ENCODE measurements at regions not wholly inside any gene's neighbourhood (a gene's known extent, or its start where the extent isn't known, plus 50 kb on each side); places are given as distances from the start of the nearest gene placed in this dataset.
"Not testable (repeated sequence)": the region's sequence is repeated elsewhere in the genome, so short reads cannot be mapped to it uniquely, and the experiment has no call there.

DNA sequence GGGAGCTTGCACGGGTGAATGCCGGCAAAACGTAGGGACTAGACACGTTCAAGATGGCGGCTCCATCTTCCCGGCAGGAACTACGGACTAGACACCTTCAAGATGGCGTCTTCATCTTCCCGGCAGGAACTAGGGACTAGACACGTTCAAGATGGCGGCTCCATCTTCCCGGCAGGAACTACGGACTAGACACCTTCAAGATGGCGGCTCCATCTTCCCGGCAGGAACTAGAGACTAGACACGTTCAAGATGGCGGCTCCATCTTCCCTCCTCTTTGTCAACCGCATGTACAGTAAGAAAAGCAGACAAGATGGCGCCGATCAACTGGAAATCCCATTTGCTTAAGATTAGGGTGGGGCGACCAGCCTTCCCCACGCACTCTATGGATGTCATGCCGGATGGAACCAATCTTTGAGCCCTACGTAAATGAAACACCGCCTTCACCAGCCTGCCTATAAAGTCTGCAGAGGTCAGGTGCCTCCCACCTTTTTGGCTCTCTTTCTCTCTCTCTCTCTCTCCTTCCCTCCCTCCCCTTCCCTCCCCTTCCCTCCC is 222.4 kb downstream of the CRLF2 start:
- H3K27me3 ChIP-seq (ENCODE audit: insufficient read depth) = no peaks in the 10 kb centered on the region
- no peak for ATAC-seq
- H4K20me1 ChIP-seq (replicated peaks; ENCODE audit: insufficient read depth) = no peaks in the 10 kb centered on the region
- Mint-ChIP-seq H3K27ac (no peak overlapping the region), H3K4me3 (no peak overlapping the region), H3K36me3 (ENCODE audit: low read depth) (peaks cover 37% of the 10 kb centered on the region), H3K4me1 (no peaks in the 10 kb centered on the region), H3K9me3 (peaks cover 85% of the 10 kb centered on the region), H3K27me3 (ENCODE audit: insufficient read depth, low read depth, poor library complexity) (peaks cover 13% of the 10 kb centered on the region)
- no peaks in the 10 kb centered on the region for H3K4me1 ChIP-seq (ENCODE audit: insufficient read depth)
- no peaks in the 10 kb centered on the region for H3F3A ChIP-seq (replicated peaks; ENCODE audit: low read depth)
- TF ChIP-seq, protein P1, sequence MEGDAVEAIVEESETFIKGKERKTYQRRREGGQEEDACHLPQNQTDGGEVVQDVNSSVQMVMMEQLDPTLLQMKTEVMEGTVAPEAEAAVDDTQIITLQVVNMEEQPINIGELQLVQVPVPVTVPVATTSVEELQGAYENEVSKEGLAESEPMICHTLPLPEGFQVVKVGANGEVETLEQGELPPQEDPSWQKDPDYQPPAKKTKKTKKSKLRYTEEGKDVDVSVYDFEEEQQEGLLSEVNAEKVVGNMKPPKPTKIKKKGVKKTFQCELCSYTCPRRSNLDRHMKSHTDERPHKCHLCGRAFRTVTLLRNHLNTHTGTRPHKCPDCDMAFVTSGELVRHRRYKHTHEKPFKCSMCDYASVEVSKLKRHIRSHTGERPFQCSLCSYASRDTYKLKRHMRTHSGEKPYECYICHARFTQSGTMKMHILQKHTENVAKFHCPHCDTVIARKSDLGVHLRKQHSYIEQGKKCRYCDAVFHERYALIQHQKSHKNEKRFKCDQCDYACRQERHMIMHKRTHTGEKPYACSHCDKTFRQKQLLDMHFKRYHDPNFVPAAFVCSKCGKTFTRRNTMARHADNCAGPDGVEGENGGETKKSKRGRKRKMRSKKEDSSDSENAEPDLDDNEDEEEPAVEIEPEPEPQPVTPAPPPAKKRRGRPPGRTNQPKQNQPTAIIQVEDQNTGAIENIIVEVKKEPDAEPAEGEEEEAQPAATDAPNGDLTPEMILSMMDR (conservative IDR thresholded peaks at IDR 0.05; ENCODE audit: low read depth in 2 of 2) = no peak
- TF ChIP-seq CREB1 (CRISPR knock-in tag; IDR thresholded peaks at IDR 0.05; ENCODE audit: low read depth) (no peak), ZNF331 (CRISPR knock-in tag; IDR thresholded peaks at IDR 0.05; ENCODE audit: low read depth) (no peak), STAT1 (IDR thresholded peaks at IDR 0.05; ENCODE audit: unreplicated experiment) (no peak), EZH2 (IDR thresholded peaks at IDR 0.05; ENCODE audit: low read depth, unreplicated experiment) (no peak), POLR2AphosphoS5 (IDR thresholded peaks at IDR 0.05; ENCODE audit: low read depth) (no peak), NANOG (IDR thresholded peaks at IDR 0.05; ENCODE audit: borderline replicate concordance) (no peak)
- TF ChIP-seq, protein P2, sequence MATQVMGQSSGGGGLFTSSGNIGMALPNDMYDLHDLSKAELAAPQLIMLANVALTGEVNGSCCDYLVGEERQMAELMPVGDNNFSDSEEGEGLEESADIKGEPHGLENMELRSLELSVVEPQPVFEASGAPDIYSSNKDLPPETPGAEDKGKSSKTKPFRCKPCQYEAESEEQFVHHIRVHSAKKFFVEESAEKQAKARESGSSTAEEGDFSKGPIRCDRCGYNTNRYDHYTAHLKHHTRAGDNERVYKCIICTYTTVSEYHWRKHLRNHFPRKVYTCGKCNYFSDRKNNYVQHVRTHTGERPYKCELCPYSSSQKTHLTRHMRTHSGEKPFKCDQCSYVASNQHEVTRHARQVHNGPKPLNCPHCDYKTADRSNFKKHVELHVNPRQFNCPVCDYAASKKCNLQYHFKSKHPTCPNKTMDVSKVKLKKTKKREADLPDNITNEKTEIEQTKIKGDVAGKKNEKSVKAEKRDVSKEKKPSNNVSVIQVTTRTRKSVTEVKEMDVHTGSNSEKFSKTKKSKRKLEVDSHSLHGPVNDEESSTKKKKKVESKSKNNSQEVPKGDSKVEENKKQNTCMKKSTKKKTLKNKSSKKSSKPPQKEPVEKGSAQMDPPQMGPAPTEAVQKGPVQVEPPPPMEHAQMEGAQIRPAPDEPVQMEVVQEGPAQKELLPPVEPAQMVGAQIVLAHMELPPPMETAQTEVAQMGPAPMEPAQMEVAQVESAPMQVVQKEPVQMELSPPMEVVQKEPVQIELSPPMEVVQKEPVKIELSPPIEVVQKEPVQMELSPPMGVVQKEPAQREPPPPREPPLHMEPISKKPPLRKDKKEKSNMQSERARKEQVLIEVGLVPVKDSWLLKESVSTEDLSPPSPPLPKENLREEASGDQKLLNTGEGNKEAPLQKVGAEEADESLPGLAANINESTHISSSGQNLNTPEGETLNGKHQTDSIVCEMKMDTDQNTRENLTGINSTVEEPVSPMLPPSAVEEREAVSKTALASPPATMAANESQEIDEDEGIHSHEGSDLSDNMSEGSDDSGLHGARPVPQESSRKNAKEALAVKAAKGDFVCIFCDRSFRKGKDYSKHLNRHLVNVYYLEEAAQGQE (IDR thresholded peaks at IDR 0.05; ENCODE audit: unreplicated experiment) = no peak
- TF ChIP-seq, protein P3, sequence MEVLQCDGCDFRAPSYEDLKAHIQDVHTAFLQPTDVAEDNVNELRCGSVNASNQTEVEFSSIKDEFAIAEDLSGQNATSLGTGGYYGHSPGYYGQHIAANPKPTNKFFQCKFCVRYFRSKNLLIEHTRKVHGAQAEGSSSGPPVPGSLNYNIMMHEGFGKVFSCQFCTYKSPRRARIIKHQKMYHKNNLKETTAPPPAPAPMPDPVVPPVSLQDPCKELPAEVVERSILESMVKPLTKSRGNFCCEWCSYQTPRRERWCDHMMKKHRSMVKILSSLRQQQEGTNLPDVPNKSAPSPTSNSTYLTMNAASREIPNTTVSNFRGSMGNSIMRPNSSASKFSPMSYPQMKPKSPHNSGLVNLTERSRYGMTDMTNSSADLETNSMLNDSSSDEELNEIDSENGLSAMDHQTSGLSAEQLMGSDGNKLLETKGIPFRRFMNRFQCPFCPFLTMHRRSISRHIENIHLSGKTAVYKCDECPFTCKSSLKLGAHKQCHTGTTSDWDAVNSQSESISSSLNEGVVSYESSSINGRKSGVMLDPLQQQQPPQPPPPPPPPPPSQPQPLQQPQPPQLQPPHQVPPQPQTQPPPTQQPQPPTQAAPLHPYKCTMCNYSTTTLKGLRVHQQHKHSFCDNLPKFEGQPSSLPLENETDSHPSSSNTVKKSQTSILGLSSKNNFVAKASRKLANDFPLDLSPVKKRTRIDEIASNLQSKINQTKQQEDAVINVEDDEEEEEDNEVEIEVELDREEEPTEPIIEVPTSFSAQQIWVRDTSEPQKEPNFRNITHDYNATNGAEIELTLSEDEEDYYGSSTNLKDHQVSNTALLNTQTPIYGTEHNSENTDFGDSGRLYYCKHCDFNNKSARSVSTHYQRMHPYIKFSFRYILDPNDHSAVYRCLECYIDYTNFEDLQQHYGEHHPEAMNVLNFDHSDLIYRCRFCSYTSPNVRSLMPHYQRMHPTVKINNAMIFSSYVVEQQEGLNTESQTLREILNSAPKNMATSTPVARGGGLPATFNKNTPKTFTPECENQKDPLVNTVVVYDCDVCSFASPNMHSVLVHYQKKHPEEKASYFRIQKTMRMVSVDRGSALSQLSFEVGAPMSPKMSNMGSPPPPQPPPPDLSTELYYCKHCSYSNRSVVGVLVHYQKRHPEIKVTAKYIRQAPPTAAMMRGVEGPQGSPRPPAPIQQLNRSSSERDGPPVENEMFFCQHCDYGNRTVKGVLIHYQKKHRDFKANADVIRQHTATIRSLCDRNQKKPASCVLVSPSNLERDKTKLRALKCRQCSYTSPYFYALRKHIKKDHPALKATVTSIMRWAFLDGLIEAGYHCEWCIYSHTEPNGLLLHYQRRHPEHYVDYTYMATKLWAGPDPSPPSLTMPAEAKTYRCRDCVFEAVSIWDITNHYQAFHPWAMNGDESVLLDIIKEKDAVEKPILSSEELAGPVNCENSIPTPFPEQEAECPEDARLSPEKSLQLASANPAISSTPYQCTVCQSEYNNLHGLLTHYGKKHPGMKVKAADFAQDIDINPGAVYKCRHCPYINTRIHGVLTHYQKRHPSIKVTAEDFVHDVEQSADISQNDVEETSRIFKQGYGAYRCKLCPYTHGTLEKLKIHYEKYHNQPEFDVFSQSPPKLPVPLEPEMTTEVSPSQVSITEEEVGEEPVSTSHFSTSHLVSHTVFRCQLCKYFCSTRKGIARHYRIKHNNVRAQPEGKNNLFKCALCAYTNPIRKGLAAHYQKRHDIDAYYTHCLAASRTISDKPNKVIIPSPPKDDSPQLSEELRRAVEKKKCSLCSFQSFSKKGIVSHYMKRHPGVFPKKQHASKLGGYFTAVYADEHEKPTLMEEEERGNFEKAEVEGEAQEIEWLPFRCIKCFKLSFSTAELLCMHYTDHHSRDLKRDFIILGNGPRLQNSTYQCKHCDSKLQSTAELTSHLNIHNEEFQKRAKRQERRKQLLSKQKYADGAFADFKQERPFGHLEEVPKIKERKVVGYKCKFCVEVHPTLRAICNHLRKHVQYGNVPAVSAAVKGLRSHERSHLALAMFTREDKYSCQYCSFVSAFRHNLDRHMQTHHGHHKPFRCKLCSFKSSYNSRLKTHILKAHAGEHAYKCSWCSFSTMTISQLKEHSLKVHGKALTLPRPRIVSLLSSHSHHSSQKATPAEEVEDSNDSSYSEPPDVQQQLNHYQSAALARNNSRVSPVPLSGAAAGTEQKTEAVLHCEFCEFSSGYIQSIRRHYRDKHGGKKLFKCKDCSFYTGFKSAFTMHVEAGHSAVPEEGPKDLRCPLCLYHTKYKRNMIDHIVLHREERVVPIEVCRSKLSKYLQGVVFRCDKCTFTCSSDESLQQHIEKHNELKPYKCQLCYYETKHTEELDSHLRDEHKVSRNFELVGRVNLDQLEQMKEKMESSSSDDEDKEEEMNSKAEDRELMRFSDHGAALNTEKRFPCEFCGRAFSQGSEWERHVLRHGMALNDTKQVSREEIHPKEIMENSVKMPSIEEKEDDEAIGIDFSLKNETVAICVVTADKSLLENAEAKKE (CRISPR knock-in tag; IDR thresholded peaks at IDR 0.05) = no peak
- TF ChIP-seq, protein P4, sequence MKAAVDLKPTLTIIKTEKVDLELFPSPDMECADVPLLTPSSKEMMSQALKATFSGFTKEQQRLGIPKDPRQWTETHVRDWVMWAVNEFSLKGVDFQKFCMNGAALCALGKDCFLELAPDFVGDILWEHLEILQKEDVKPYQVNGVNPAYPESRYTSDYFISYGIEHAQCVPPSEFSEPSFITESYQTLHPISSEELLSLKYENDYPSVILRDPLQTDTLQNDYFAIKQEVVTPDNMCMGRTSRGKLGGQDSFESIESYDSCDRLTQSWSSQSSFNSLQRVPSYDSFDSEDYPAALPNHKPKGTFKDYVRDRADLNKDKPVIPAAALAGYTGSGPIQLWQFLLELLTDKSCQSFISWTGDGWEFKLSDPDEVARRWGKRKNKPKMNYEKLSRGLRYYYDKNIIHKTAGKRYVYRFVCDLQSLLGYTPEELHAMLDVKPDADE (IDR thresholded peaks at IDR 0.05) = no peak
- no peak overlapping the region for H2AFZ ChIP-seq
- DNase-seq (ENCODE audit: low spot score) = no peak
- H3K4me3 ChIP-seq = no peak overlapping the region
- no peaks in the 10 kb centered on the region for H3K9me2 ChIP-seq (ENCODE audit: insufficient read depth)
- no peaks in the 10 kb centered on the region for H3K36me3 ChIP-seq (ENCODE audit: insufficient read depth)
- no peak overlapping the region for H3K4me2 ChIP-seq
- no peaks in the 10 kb centered on the region for H3K79me2 ChIP-seq (replicated peaks; ENCODE audit: insufficient read depth)
- H3K27ac ChIP-seq (ENCODE audit: low read depth) = no peak overlapping the region

DNA sequence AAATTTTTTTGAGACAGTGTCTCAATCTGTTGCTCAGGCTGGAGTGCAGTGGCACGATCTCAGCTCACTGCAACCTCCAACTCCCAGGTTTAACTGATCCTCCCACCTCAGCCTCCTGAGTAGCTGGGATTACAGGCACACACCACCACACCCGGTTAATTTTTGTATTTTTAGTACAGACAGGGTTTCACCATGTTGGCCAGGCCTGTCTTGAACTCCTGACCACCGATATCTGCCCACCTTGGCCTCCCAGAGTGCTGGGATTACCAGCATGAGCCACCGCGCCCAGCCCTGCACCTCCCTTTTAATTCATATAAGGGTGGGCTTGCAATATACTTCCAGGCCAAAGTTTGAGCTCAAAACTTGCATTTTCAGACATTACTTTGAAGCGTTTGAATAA is 223.9 kb downstream of the CRLF2 start:
- H2AFZ ChIP-seq; H3F3A ChIP-seq (replicated peaks; ENCODE audit: low read depth); H3K79me2 ChIP-seq (replicated peaks; ENCODE audit: insufficient read depth); H4K20me1 ChIP-seq (replicated peaks; ENCODE audit: insufficient read depth); H3K4me3 Mint-ChIP-seq; H3K4me1 ChIP-seq (ENCODE audit: insufficient read depth); H3K27ac Mint-ChIP-seq; H3K9me2 ChIP-seq (ENCODE audit: insufficient read depth); DNase-seq (ENCODE audit: low spot score); ATAC-seq; H3K27me3 ChIP-seq (ENCODE audit: insufficient read depth); H3K4me2 ChIP-seq; H3K4me3 ChIP-seq; H3K27ac ChIP-seq (ENCODE audit: low read depth); H3K4me1 Mint-ChIP-seq; H3K36me3 ChIP-seq (ENCODE audit: insufficient read depth): not testable (repeated sequence)
- Mint-ChIP-seq H3K27me3 (ENCODE audit: insufficient read depth, low read depth, poor library complexity) (peaks cover 16% of the 10 kb centered on the region), H3K36me3 (ENCODE audit: low read depth) (peaks cover 43% of the 10 kb centered on the region), H3K9me3 (peaks cover 92% of the 10 kb centered on the region)

Measured in GM23338 (cell line).